ENCODE measurements at regions not wholly inside any gene's neighbourhood (a gene's known extent, or its start where the extent isn't known, plus 50 kb on each side); places are given as distances from the start of the nearest gene placed in this dataset.

DNA sequence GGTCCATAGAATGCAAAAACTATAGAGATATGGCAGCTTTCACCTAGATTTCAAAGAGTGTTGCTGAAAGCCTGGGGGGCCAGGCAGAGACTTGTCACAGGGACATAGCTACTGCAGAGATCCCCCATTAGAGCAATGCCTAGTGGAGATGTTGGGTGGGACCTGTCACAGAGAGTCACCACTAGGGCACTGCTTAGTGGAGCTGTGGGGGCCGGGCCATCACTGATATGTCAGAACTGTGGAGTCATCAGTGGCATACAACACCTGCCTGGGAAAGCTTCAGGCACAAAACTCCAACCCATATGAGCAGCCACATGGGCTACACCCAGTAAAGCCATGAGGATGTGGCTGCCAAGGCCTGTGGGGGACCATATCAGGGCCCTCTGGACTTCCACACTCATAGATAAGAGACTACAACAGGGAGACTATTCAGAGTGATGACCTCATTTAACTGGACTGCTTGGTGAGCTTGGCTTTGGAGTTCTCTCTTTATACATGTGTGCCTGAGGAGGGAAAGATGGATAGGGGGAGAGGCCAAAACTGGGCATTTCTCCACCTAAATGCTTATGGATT lies 176.3 kb downstream of the ZNF621 start:
- no peak for DNase-seq (ENCODE audit: low read depth)

DNA sequence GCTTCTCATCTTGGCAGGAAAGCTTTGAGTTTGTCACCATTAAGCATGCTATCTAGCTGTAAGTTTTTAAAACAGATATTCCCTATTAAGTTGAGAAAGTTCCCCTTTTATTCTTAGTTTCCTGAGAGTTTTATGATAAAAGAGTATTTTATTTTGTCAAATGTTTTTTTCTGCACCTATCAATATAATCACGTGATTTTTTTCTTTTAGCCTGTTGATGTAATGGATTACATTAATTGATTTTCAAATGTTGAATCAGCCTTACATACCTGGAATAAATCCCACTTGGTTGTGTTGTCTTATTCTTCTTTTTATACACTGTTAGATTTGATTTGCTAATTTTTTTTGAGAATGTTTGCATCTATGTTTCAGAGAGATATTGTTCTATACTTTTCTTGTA lies 179.5 kb downstream of the ZNF621 start:
- no peak for DNase-seq (ENCODE audit: low read depth)

DNA sequence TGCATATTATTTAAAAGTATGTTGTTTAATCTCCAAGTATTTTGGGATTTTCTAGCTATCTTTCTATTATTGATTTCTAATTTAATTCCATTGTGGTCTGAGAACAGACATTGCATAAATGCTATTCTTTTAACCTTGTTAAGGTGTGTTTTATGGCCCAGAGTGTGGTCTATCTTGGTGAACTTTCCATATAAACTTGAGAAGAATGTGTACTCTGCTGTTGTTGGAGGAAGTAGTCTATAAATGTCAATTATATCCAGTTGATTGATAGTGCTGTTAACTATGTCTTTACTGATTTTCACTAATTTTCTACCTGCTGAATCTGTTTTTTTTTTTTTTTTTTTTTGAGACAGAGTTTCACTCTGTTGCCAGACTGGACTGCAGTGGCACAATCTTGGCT lies 180.9 kb downstream of the ZNF621 start:
- DNase-seq (ENCODE audit: low read depth), result no peak

DNA sequence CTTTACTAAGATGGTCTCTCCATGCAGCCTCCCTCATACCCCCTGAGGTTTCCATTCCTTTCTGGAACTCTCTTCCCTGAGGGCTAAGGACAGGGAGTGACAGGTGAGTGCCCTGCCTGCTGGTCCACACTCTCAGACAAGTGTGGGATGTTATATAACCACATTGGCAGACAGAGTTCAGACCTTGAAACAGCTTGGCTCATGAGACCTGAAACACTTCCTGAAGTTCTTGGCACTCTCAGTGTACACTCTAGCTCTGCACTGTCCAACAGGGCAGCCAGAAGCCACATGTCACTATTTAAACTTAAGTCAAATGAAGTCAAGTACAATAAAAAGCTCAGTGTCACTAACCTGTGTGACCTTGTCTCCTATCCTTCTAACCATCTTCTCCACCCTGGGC lies 188.5 kb downstream of the ZNF621 start:
- DNase-seq (ENCODE audit: low read depth), result no peak

DNA sequence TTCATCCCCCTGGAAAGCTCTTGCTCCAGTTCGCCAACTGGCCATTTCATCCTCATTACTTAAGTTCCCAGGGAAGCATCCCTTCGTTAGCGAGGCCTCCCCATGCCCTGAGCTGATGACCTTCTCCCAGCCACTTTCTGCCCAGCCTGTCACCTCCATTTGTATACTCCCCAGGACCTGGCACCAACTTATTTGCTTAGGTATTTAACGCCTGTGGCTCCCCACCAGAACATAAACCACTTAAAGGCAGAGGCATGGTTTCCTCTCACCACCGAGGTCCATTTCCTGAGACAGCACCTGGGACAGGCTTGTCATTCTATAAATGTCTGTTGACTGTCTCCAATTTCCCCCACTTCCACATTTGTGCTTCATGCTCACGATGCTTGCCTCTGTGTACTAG lies 189.0 kb downstream of the ZNF621 start:
- DNase-seq (ENCODE audit: low read depth), result no peak

DNA sequence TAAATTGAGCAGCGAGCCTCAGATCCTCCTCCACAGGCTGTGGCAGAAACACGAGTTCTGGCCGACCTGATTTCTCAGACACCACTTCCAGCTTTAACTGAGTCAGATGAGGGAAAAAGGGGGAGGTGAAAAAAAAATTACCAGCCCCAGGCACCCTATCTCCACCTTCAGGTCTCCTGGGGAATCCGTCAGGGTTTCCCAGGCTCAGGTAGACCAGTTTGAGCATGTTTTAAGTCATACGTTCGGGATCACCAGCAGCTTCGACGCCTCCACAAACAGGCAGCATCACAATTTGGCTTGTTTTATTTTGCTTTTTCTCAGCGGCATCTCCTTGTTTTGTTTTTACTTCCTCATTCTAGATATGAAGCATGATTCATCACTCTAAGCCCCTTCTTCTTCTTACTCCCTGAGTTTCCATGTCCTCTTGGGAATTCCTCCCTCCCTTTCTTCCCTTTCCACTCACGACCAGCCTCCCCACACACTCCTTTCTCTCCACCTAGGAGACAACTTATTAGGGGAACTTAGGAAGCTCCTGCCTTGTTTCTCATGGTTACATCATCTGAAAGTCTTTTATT lies 190.1 kb downstream of the ZNF621 start:
- no peak for DNase-seq (ENCODE audit: low read depth)

DNA sequence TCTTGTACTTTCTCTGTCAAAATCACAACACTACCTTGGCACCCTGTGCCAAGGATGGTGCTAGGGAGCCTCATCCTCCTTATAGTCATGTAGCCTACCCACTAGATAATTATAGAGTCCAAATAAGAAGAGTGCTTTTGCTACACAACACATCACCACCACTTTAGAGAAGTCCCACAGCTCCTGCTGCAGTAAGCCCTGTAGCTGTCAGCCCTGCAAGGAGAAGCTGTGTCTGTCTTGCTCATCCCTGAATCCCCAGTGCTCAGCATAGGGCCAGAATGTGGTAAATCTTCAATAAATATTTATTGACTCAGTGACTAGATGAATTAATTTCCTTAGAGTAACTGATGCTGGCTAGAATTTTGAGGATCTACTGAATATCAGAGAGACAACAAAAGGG lies 190.8 kb downstream of the ZNF621 start:
- no peak for DNase-seq (ENCODE audit: low read depth)

DNA sequence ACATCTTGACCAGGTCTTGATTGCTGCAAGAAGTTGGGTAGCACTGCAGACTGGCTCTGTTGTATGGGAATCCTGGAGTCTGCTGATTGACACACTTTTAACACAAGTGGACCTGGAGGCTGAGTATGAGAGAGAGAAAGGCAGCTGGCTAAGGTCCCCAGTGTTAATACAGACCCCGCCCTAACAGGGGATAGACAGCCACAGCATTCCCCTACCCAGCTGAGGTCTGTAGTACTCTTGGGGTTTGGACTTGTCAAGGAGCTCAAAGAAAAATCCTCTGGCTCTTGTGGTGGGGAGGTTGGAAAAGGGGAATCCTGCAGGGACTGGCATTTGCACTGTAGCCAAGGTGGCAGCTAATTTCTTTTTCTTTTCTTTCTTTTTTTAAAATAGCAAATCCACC lies 192.7 kb downstream of the ZNF621 start:
- no peak for DNase-seq (ENCODE audit: low read depth)

DNA sequence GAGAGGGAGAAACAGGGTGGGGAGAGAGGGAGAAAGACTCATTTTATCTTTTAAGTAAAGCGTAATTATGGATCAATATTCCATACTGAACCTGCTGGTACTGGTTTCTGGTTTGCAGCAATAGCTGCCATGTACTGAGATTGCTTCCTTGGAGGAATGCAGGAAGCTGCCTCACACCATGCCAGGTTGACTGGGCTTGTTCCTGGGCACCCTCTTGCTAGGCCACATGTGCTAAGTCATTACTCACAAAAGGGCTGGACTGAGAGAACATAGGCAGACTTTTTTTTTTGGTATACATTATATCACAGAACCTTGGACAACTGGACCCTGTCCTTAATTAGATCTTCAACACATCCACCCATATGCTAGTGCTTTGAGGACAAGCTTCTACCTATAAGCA lies 193.4 kb downstream of the ZNF621 start:
- no peak for DNase-seq (ENCODE audit: low read depth)

DNA sequence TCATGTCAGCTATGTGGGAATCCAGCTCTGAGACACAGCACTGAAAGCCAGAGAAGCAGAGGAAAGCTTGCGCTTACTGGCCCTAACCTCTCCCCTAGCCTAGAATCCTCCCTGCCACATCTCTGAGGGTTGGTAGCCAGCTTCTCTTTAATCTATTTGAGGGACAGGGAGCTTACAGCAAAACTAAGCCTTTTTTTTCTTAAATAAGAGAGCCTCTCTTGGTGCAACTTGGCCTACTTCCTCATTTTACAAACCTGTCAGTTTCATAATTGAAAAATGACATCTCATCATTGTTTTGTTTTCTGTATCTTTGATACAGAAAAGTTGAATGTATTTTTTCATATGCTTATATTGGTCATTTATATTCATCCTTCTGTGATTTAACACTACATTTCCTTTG lies 193.9 kb downstream of the ZNF621 start:
- no peak for DNase-seq (ENCODE audit: low read depth)

DNA sequence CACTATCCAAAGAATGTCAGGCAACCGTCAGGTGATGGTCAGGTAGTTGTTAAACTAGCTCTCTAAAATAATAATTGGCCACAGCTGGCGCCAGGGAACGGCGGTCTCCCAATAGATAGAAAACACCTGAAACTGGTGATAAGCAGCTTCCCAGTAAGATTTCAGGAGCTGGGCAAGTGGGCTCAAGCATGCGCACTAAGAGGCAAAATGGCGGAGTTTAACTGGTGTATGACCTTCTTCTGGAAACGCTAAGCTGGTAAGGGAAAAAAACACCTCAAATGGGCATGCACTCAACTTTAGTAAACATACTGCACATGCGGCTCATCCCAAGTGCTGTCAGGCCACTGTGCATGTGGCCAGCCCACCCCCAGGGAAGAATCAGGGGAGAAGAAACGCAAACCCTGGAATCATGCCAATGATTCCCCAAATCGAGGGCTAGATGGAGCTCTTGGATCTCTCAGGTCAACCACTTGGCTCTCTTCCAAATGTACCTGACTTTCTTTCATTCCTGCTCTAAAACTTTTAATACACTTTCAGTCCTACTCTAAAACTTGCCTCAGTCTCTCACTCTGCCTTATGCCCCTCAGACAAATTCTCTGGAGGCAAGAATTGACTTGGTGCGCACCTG lies 195.0 kb downstream of the ZNF621 start:
- DNase-seq (ENCODE audit: low read depth), result peak; percentile 39

DNA sequence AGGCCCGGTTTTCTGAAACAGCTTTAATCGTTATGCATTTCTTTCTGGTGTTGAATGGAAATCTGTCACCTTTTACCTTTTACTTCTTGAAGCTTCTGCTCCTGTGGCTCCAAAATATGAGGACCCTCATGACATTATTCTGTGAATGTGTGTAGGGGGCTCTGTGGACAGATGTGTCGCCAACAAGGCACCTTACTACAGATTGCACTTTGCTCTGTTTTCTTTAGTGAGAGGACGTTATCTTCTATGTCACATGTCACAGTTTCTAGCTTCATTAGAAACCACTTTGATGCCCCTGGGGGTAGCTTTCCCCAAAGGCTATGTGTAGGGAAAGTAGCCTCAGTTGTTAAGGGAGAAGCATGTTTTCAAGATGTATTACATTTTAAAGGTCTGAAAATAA lies 195.6 kb downstream of the ZNF621 start:
- no peak for DNase-seq (ENCODE audit: low read depth)

DNA sequence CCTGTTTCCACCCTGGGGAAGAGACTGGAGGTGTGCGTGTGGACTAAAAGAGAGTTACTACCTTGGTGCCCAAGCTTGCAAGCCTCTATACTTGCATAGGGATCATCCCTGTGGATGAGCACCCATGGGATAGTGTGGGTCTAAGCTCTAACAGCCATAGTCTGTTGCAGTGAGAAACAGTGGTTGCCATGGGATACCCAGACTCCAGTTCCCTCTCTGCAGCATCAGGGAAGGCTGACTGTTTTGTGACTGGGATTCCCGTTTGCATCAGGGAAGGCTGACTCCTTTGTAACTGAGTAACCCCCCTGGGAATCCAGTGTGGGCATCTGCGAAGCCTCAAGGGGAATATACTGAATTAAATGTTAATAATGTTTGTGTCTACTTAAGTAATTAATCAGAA lies 196.1 kb downstream of the ZNF621 start:
- no peak for DNase-seq (ENCODE audit: low read depth)

DNA sequence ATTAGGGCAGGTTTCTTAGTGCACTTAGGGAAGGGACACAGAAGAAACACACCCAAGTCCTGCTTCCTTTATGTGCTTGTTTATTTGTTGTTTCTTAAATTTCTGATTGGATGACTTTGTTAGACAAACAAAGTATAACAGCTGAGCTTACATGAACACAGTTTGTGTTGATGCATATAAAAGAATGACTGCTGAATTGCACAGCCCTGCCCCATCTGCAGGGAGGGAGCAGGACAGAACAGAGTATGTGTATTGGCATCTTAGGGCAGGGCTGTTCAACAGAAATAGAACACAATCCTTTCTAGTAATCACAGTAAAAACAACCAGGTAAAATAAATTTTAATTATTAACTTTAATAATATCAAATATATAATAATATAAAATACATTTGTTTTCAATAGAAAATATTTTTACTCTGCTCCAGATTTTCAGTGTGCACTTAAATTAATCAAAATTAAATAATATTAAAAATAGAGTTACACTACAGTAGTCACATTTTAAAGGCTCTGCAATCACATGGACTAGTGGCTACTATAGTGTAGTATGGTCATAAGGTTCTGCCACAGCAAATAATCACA lies 198.4 kb downstream of the ZNF621 start:
- DNase-seq (ENCODE audit: low read depth), result no peak

DNA sequence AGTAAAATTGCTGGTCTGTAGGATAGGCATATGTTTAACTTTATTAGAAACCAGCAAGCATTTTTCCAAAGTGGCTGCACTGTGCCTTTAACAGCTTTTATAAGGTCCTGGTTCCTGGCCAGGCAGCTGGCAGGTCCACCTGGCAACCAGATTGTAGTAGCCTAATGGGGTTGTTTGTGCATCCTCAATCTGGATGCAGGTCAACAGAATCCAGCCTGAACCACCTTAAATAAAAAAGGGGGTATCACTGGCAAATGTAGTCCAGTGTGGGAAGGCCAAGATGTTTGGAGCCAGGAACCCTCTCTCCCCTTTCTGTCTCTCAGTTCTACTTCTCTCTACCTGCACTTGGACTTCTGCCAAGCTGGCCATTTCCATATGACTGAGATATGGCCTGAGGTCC lies 200.3 kb downstream of the ZNF621 start:
- no peak for DNase-seq (ENCODE audit: low read depth)

DNA sequence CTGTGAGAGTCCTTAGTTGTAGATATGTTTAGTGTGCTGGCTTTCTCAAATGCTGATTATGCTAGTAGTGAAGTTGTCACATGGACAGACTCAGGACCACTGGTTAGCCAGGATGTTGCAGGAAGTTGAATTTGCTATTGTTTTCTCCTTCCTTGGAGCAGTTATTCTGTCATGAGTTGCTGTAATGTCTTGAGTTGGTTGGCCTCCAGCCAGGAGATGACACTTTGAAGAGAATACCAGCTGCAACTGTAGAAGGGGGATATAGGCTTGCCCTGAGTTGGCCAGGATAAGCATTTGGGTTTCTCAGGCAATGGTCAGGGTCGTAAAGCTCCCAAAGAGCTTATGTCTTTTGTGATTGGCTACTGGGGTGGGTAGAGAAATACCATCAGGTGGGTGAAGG lies 206.7 kb downstream of the ZNF621 start:
- no peak for DNase-seq (ENCODE audit: low read depth)

DNA sequence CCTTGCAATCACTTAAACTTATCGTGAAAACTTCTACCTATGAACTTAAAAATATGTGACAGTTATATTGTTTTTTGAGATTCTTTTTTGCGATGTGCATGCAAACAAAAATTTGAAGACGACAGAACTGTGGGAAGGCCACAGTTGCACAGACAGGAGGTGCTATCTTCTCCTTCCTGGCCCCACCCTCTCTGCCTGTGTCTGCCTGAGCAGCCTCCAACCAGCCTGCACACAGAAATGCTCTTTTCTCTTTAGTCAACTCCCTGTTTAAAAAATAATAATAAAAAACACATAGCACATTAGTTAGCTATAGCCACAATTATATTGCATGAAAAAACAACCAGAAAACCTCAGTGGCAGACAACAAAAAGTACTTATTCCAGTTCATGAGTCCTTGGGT lies 212.2 kb downstream of the ZNF621 start:
- no peak for DNase-seq (ENCODE audit: low read depth)

DNA sequence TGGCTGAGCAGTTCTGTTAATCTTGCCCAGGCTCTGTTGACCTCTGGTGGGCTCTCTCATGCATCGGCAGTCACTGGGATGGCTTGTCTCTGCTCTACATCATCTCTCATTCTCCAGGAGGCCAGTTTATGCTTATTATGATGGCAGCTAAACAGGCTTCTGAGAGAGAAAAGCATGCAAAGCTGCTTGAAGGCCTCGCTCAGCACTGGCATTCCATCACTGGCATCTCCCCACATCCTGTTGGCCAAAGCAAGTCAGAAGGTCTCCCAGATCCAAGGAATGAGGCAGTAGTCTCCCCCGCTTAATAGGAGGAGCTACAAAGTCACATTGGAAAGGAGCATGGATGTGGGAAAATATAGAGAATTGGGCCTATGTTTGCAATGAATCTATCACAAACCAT lies 212.6 kb downstream of the ZNF621 start:
- DNase-seq (ENCODE audit: low read depth), result no peak

DNA sequence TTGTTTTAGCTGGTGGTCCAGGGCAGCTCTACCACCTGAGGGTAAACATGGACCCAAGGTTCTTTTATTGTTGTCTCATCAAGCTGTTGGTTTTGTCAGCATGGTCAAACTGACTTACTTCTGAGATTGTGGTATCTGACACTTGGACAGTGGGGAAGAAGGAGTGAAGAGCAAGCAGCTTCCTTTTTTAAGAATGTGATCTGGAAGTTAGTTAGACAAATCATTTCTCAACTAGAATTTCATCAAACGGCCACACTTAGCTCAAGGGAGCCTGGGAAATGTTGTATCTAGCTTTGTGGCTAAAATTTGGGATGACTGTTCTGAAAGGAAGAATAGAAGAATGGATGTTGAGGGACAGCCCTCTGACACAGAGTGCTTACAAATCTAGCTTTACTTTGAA lies 215.2 kb downstream of the ZNF621 start:
- DNase-seq (ENCODE audit: low read depth), result no peak

DNA sequence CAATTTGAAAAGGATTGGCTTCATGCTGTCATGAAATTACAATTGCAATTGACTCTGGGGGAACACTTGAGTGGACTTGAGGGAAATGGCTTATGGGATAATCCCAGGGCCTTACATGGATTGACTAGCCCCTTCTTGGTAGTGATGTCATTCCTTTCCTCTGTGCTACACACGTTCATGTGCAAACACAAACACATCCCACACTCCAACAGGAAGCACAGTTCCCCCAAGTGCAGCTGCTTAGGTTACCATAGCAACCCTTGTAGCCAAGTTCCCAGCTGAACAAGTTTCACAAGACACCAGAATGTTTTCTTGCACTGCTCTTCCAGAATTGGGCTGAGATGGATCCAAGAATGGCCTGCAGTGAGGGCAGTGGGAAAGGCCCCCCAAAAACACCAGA lies 217.0 kb downstream of the ZNF621 start:
- no peak for DNase-seq (ENCODE audit: low read depth)

DNA sequence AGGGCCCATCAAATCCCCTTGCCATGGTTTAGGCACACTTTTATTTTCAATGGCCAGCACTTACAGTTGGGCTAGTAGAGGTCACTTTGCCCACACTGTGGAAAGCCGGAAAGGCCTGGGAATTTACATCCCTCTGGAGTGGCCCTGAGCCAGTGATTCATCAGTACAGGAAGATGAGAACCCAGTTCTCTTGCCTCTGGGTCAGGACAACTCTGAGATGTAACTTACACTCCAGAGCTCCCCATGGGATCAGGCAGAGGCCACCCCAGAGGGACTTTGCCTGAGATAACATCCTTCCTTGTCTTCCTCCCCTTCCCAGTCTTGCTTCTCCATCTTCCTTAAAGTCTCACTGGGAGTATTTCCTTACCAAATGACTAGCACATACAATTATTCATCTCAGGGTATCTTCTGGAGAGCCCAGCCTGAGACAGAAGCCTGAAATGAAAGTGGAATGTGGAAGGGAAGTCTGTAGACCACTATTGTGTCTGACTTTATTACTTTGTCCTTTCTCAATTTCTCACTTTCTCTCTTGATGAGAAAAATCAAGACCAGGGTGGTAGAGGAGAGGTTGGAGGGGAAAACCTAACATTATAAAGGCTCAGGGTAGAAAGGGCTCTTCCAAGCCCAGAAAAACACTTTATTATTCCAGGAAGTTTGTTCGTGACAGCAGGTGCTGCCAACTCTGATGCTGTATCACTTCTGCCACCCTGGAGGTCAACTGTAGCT lies 220.8 kb downstream of the ZNF621 start:
- DNase-seq (ENCODE audit: low read depth), result no peak

DNA sequence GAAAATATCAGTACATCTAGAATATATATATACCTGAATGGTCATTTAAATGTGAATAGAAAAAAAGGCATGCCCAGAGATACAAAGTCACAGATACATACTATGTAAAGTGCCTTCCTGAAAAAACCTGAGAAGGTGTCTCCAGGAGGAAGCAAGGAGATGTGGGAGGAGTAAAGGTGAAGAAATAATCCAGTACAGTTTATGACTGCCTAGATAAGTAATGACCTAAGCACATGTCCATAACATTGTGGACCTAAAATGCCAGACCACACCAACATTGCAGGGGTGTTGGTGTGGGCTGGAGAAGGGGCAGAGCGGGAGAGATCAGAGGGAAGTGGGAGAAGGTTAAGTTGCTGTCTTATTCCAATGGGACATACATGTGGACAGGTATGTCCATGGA lies 226.9 kb downstream of the ZNF621 start:
- DNase-seq (ENCODE audit: low read depth), result no peak

DNA sequence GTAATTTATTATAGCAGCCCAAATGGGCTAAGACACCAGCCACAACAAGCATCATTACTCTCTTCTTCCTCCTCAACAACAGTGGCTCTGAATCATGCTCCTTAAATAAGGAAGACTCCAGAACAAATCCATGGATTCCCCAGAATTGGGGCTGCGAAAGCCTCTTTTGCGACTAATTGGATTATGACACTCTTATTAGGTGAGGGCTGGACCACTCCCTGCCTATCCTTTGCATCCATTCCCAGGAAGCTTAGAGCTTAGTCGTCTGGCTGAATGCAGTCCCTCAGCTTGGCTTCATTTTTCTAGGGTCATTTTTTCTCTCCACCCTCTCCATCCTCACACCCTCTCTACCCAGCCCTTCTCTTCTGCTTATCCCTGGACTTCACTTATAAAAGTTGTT lies 227.7 kb downstream of the ZNF621 start:
- no peak for DNase-seq (ENCODE audit: low read depth)

Data from M059J (cell line).